ENCODE measurements at regions not wholly inside any gene's neighbourhood (a gene's known extent, or its start where the extent isn't known, plus 50 kb on each side); places are given as distances from the start of the nearest gene placed in this dataset.
"Not testable (repeated sequence)": the region's sequence is repeated elsewhere in the genome, so short reads cannot be mapped to it uniquely, and the experiment has no call there.

DNA sequence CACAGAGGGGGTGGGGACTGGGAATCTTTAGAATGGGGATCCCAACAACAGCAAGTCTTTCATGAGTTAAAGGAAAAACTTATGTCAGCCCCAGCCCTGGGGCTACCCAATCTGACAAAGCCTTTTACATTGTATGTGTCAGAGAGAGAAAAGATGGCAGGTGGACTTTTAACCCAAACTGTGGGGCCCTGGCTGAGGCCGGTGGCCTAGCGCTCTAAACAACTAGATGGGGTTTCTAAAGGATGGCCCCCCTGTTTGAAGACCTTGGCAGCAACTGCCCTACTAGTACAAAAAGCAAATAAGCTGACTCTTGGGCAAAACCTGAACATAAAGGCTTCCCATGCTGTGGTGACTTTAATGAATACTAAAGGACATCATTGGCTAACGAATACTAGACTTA lies 83.9 kb upstream of the TANC1 start:
- H3K4me3 ChIP-seq (replicated peaks in 1 of 3; ENCODE audit: insufficient read depth in 1 of 3, low read depth in 1 of 3, low read length in 3 of 3); BruUV-seq (replicated peaks); DNase-seq (ENCODE audit: low read depth, low spot score); H4K20me1 ChIP-seq (replicated peaks; ENCODE audit: control insufficient read depth, extremely low read depth, insufficient read depth, low read length); H3K9me1 ChIP-seq (replicated peaks; ENCODE audit: control insufficient read depth, extremely low read depth, insufficient read depth, low read length); H3K36me3 ChIP-seq (ENCODE audit: control insufficient read depth in 2 of 2, extremely low read depth in 1 of 2, insufficient read depth in 2 of 2, low read length in 2 of 2); H3K4me2 ChIP-seq (ENCODE audit: insufficient read depth, low read length); H3K79me2 ChIP-seq (ENCODE audit: control insufficient read depth, insufficient read depth, low read length); H3K4me1 ChIP-seq (ENCODE audit: control insufficient read depth, extremely low read depth, insufficient read depth, low read length); CTCF ChIA-PET; dilution Hi-C loops (cut with MboI; ENCODE audit: extremely low pct_ligation_motif_present, low sequenced_read_pairs); H2AFZ ChIP-seq (ENCODE audit: low read depth, low read length); H3K9ac ChIP-seq (replicated peaks; ENCODE audit: extremely low read depth, insufficient read depth, low read length); H3K27ac ChIP-seq (ENCODE audit: insufficient read depth, low read depth, low read length); H3K9me3 ChIP-seq (replicated peaks; ENCODE audit: control insufficient read depth, insufficient read depth, low read length); FAIRE-seq; intact Hi-C loops (cut with micrococcal nuclease); H3K27me3 ChIP-seq (ENCODE audit: control insufficient read depth in 2 of 2, insufficient read depth in 2 of 2, low read length in 2 of 2); POLR2A ChIA-PET: not testable (repeated sequence)

DNA sequence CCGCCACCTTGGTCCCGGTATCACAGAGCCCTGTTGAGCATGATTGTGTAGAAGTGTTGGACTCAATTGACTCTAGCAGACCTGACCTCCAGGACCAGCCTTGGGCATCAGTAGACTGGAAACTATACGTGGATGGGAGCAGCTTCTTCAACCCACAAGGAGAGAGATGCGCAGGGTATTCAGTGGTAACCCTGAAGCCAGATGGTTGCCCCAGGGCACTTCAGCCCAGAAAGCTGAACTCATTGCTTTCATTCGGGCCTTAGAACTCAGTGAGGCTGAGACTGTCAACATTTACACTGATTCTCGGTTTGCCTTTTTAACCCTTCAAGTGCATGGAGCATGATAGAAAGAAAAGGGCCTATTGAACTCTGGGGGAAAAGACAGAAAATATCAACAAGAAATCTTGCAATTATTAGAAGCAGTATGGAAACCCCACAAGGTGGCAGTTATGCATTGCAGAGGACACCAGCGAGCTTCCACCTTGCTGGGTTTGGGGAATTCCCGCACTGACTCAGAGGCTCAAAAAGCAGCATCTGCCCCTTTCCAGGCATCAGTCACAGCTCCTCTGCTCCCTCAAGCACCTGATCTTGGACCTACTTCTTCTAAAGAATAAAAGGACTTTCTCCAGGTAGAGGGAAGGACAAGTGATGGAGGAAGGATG lies 83.3 kb upstream of the TANC1 start:
- H3K4me2 ChIP-seq (ENCODE audit: insufficient read depth, low read length), result not testable (repeated sequence)

DNA sequence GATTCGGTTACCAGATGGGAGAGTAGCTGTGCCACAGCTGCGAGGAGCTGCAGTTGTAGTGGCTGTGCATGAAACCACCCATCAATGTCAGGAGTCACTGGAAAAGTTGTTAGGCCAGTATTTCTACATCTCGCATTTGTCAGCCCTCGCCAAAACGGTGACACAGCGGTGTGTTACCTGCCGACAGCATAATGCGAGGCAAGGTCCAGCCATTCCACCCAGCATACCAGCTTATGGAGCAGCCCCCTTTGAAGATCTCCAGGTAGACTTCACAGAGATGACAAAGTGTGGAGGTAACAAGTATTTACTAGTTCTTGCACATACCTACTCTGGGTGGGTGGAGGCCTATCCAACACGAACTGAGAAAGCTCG lies 82.8 kb upstream of the TANC1 start:
- CTCF ChIA-PET; H3K9me1 ChIP-seq (replicated peaks; ENCODE audit: control insufficient read depth, extremely low read depth, insufficient read depth, low read length); BruUV-seq (replicated peaks); POLR2A ChIA-PET; DNase-seq (ENCODE audit: low read depth, low spot score); H3K9me3 ChIP-seq (replicated peaks; ENCODE audit: control insufficient read depth, insufficient read depth, low read length); H3K79me2 ChIP-seq (ENCODE audit: control insufficient read depth, insufficient read depth, low read length); H3K27ac ChIP-seq (ENCODE audit: insufficient read depth, low read depth, low read length); H4K20me1 ChIP-seq (replicated peaks; ENCODE audit: control insufficient read depth, extremely low read depth, insufficient read depth, low read length); H3K27me3 ChIP-seq (ENCODE audit: control insufficient read depth in 2 of 2, insufficient read depth in 2 of 2, low read length in 2 of 2); intact Hi-C loops (cut with micrococcal nuclease); H3K4me2 ChIP-seq (ENCODE audit: insufficient read depth, low read length); dilution Hi-C loops (cut with MboI; ENCODE audit: extremely low pct_ligation_motif_present, low sequenced_read_pairs); FAIRE-seq; H3K36me3 ChIP-seq (ENCODE audit: control insufficient read depth in 2 of 2, extremely low read depth in 1 of 2, insufficient read depth in 2 of 2, low read length in 2 of 2); H2AFZ ChIP-seq (ENCODE audit: low read depth, low read length); H3K4me1 ChIP-seq (ENCODE audit: control insufficient read depth, extremely low read depth, insufficient read depth, low read length); H3K9ac ChIP-seq (replicated peaks; ENCODE audit: extremely low read depth, insufficient read depth, low read length); H3K4me3 ChIP-seq (replicated peaks in 1 of 3; ENCODE audit: insufficient read depth in 1 of 3, low read depth in 1 of 3, low read length in 3 of 3): not testable (repeated sequence)

More for the DNA sequence above, 83.3 kb upstream of the TANC1 start:
- H3K9me3 ChIP-seq (replicated peaks; ENCODE audit: control insufficient read depth, insufficient read depth, low read length); H2AFZ ChIP-seq (ENCODE audit: low read depth, low read length); H3K9ac ChIP-seq (replicated peaks; ENCODE audit: extremely low read depth, insufficient read depth, low read length); H3K36me3 ChIP-seq (ENCODE audit: control insufficient read depth in 2 of 2, extremely low read depth in 1 of 2, insufficient read depth in 2 of 2, low read length in 2 of 2); H3K27me3 ChIP-seq (ENCODE audit: control insufficient read depth in 2 of 2, insufficient read depth in 2 of 2, low read length in 2 of 2); FAIRE-seq; H3K4me3 ChIP-seq (replicated peaks in 1 of 3; ENCODE audit: insufficient read depth in 1 of 3, low read depth in 1 of 3, low read length in 3 of 3); intact Hi-C loops (cut with micrococcal nuclease); H3K4me1 ChIP-seq (ENCODE audit: control insufficient read depth, extremely low read depth, insufficient read depth, low read length); H3K9me1 ChIP-seq (replicated peaks; ENCODE audit: control insufficient read depth, extremely low read depth, insufficient read depth, low read length); POLR2A ChIA-PET; H3K27ac ChIP-seq (ENCODE audit: insufficient read depth, low read depth, low read length); CTCF ChIA-PET; H3K79me2 ChIP-seq (ENCODE audit: control insufficient read depth, insufficient read depth, low read length); DNase-seq (ENCODE audit: low read depth, low spot score); BruUV-seq (replicated peaks); dilution Hi-C loops (cut with MboI; ENCODE audit: extremely low pct_ligation_motif_present, low sequenced_read_pairs); H4K20me1 ChIP-seq (replicated peaks; ENCODE audit: control insufficient read depth, extremely low read depth, insufficient read depth, low read length): not testable (repeated sequence)

Data from endothelial cell of umbilical vein (primary cell).